Midbrain (tissue), 1 donor: ENCODE measurements at regions not wholly inside any gene's neighbourhood (a gene's known extent, or its start where the extent isn't known, plus 50 kb on each side); places are given as distances from the start of the nearest gene placed in this dataset.
"Not testable (repeated sequence)": the region's sequence is repeated elsewhere in the genome, so short reads cannot be mapped to it uniquely, and the experiment has no call there.

Experiments used
- DNase-seq: peaks from one replicate; lab custom pipeline; 2025; lab: John Stamatoyannopoulos, UW

DNA sequence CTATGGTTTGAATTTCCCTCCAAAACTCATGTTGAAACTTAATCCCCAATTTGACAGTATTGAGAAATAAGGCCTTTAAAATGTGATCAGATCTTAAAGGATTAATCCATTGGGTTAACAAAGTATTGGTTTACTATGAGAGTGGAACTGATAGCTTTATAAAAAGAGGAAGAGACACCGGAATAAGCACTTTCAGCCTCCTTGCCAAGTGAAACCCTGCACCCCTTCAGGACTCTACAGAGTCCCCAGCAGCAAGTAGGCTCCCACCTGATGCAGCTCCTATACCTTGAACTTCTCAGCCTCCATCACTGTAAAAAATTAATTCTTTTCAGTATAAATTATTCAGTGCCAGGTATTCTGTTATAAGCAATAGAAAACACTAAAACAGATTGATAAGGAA, 348.3 kb downstream of the CGGBP1 start:
- no peak for DNase-seq

DNA sequence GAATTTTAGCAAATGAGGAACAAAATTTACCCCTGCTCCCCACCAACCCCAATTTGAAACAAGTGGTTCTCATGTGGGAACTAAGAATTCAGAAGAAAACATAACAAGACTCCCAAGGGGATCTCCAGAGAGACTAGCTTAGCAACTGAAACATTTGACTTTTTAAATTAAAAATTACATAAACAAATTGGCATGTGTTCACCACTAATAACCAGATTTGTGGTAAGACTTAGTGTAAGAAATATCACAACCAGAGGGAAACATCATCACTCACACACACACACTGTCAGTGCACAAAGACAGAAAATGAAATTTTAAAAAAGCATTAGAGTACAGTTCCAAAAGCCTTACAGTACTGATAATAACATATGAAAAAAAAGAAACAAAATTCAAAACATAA, 348.8 kb downstream of the CGGBP1 start:
- DNase-seq: no peak

DNA sequence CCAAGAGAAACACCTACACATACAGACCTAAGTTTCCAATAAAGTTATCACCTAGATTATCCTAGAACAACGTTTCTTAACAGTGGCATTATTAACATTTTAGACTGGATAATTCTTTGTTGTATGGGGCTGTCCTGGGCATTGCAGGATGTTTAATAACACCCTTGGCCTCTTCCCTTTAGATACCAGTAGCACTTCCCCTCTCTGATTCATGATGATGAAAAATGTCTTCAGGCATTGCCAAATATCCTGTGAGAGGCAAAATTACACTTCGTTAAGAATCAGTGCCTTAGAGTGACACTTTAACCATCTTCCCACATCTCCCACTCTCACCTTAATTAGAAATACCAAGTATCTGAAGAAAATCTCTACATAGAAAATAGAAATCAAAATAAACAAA, 352.6 kb downstream of the CGGBP1 start:
- no peak for DNase-seq

DNA sequence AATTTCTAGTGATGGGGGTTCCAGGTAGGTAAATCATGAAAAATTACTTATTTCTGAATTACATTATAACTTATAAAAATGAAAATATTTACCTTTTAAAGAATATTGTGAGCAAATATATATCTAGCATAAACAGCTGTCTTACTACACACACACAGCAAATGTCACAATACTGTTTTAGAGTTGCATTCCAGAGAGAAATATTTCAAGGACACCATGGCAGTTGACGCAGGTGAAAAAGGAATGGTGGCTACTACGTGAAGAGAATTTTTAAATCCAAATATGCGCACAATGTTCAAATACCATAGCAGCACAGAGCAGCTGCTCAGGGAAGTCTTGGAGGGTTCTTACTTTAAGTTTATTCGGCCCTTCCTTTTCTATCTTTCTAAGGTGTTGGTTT, 356.2 kb downstream of the CGGBP1 start:
- DNase-seq: no peak

DNA sequence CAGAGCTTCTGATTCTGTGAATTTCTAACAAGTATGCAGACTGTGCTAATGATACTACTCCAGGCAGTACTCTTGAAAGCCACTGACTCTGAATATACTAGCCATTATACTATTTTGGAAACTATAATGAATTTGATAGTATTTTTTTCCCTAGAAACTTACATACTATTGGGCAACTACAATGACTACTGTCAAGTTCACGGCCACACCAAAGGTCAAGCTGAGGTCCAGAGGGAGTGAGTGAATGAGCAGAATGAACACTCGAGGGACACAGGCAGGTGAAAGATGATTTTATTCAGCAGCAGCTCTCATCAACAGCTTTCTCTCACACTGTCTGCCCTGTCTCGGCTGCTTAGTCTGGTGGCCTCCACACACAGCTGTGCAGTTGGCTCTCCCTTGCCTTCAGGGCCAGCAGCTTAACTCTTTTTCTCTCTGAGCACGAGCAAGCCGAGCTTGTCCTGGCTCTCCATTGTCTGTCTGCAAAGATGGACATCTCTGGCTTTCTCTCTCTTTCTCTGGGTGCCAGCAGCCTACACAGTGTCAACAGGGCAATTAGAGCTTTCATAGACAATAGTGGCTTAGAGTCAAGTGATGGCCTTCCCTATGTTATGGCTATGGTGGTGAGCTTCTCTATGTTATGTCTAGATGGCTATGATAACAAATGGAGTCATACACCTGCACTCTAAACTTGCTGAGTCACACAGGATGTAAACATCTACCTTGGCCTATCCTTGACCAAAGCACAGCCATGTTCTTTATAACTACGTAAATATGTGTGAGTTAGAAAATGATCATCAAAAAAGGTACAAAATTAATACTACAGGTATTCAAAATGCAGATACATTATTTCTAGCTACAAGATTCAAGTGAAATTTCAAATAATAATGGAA, 362.4 kb downstream of the CGGBP1 start:
- DNase-seq: no peak

DNA sequence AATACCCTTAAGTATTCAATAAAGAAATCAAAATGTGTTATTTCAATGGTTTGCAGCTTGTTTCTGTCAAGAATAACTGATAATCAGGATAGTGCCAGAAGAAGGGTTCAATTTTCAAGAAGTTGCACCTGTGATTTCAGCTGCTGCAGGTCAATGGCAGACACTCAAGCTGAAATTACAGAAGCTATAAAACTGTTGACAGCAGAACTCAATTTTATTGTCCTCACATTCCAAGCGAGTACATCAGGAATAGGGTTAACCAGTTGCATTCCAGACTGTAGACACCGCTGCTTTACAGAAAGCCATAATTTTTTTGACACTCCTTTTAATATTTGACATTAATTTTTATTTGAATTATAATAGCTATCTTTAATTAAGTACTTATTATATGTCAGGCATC, 364.1 kb downstream of the CGGBP1 start:
- no peak for DNase-seq

DNA sequence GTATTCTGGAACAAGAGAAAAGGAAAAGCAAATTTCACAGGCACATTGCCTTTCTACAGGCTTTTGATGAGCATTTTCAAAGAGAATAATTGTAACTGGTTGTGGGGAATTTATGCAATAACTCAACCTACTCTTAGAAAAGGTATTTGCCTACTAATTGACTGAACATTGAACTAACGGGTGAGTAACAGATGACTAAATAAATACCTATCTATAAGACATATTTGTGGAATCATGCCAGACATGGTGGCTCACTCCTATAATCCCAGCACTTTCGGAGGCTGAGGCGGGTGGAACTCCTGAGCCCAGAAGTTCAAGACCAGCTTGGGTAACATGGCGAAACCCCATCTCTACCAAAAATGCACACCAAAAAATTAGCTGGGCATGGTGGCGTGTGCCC, 367.7 kb downstream of the CGGBP1 start:
- DNase-seq: no peak

DNA sequence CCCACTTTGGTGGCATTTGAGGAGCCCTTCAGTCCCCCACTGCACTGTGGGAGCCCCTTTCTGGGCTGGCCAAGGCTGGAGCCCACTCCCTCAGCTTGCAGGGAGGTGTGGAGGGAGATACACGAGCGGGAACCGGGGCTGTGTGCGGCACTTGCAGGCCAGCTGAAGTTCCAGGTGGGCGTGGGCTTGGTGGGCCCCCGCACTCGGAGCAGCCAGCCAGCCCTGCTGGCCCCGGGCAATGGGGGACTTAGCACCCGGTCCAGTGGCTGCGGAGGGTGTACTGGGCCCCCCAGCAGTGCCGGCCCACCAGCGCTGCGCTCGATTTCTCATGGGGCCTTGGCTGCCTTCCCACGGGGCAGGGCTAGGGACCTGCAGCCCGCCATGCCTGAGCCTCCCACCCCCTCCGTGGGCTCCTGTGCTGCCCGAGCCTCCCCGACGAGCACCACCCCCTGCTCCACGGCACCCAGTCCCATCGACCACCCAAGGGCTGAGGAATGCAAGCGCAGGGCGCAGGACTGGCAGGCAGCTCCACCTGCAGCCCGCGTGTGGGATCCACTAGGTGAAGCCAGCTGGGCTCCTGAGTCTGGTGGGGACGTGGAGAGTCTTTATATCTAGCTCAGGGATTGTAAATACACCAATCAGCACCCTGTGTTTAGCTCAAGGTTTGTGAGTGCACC, 379.7 kb downstream of the CGGBP1 start:
- DNase-seq: not testable (repeated sequence)

DNA sequence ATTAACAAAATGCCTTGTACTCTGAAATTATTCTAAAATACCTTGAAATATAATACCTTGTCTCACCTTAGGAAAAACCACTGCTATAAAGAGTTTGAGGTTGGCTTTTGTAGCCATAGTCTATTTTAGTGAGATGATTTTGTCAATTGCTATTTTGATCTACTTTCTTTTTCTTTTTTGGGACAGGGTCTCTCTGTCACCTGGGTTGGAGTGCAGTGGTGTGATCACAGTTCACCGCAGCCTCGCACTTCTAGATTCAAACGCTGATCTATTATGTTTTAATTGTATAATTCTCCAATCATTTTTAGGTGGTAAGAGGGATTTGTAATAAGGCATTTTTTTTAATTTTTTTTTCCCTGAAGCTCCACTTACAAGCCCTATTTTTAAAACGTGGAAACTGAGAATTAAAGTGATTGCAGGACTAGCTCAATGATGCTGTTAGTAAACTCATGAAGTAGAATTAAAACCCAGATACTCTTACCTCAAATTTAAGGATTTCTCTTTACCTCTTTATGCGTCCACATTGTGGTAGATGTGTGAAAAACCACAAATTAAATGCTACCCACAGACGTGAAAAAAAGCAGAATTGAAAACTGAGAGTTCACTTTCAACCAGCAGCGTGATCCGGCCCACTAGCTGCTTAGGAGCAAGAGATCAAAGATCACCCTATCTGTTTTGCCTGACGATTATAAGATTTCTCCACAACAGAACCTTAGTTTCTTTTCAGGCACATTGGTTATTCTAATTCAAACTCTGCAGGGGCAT, 384.2 kb downstream of the CGGBP1 start:
- DNase-seq: no peak

DNA sequence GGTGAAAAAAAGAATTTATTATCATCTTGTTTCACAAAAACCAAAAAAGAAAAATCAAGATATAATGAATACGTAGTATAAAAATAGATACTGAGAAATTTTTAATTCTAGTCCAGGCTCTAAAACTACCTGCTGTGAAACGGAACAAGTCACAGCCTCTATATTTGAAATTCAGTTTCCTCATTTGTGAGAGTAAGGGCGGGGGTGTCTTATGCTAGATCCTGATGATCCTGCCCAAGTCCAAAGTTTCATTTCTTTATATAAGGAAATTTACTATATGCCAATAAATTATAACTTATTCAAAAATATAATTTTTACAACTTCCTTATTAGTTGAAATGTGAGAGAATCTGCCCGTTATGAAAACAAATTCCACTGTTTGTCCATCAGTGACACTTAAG, 385.7 kb downstream of the CGGBP1 start:
- no peak for DNase-seq

DNA sequence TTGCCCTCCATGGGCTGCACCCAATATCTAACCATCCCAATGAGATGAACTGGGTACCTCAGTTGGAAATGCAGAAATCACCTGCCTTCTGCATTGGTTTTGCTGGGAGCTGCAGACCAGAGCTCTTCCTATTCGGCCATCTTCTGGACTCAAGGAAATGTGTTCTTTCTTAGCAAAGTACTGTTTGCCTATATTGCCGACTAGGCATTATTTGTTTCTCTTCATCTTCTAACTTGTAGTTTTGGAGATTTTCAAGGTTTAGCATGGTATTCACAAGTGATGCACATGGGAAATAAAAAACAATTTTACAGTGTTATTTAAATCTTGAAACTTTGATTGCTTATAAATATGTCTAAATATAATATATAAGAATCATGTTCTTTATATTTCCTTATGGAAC, 377.8 kb upstream of the POU1F1 start:
- no peak for DNase-seq

DNA sequence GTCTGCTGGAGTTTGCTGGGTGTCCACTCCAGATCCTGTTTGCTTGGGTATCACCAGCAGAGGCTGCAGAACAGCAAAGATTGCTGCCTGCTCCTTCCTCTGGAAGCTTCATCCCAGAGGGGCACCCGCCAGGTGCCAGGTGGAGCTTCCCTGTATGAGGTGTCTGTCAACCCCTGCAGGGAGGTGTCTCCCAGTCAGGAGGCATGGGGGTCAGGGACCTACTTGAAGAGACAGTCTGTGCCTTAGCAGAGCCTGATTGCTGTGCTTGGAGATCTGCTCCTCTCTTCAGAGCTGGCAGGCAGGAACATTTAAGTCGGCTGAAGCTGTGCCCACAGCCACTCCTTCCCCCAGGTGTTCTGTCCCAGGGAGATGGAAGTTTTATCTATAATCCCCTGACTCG, 376.8 kb upstream of the POU1F1 start:
- DNase-seq: not testable (repeated sequence)

DNA sequence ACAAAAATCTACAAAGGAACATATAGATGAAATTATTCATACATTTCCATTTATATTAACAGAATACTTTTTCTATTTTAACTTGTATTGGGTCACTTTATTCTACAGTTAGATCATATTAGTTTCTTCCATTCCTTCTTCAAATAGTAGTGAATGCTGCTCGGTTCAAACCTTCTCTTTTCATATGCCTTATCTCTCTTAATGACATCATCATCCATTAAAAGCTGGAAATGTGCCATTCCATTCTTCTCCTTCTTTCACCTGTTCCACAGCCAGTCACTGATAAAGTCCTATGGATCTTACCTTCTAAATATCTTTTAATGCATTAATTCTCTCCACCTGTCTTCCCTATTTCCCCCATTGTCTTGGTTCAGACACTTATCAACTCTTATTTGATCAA, 358.0 kb upstream of the POU1F1 start:
- DNase-seq: no peak

DNA sequence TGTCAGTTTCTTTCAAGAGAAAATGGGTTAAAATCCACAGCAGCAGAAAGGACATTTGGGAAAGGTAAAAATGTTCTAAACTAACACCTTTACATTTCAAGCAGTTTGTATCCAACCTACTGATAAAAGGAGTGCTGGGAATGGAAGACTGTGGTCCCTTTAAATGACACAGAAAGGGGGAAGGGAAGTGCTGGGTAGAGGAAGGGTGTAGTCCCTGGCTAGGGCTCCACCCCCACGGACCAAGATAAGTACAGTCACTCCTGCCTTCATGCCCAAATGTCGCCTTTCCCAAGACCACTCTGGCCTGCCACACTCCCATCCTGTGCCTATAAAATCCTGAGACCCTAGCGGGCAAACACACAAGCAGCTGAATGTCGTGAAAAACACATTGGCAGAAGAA, 350.9 kb upstream of the POU1F1 start:
- DNase-seq: no peak

DNA sequence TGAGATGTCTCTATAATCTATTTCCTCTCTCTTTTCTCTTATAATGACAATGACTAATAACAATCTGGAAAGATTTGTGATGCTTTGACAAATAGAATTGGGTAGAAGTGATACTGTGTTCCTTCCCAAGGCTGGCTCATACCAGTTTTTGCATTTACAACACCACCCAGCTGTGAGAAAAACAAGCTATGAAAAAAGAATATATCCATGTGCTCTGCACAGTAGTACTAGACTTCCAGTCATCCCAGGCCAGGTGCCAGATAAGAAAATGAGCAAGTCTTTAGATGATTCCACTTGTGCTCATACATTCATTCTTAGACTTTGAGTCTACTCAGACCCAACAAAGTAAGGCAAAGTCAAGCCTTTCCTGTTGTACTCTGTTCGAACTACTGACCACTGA, 350.2 kb upstream of the POU1F1 start:
- no peak for DNase-seq

DNA sequence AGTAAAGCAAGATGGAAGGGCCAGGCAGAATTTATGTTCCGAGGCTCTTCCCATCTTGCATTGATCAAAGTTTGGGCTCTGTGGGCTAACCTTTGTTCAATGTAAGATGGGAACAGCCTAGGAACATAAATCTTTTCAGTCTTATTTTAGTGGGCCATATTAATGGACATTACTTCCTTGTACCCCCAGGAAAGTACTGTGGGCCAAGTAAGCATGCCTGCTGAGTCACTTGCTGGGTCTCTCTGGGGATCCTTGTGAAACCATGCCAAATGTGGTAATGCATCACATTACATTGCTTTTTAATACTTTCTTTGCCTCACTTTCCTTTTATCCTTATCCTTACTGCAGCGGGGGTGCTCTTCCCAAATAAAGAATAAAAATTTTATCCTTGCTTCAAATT, 349.5 kb upstream of the POU1F1 start:
- DNase-seq: no peak

DNA sequence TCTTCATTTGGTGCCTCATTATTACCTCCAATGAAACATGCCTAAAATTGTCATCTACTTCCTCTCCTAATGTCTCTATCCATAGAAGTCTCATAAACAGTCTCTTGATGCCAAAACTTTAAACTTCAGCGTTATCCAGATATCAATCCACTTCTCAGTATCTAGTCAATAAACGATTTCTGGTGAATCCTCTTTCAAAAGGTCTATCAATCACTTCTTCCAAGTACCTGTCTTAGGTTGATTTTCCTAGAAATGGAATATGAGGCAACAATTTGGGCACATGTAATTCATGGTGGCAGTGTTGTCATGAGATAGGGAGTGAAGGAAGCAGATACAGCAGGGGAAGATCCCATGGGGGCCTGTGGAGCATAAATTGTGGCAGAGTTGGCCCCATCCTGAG, 348.5 kb upstream of the POU1F1 start:
- no peak for DNase-seq

DNA sequence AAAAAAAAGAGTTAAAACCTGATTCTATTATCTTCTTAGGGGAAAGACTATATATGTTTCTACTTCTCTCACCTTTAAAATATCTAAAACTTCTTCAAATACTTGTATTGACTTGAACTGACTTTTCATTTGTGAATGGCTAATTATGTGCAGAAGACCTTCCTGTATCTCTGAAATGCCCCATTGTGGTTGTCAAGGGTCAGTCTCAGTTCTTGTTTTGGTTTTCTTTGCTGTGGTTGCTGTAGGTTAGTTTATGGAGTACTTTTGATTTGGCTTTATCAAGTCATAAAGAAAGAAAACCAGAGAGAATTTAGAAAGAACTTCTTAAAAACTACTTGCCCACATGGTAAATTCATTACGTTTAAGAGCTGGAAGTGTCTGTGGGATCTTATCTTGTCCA, 345.3 kb upstream of the POU1F1 start:
- no peak for DNase-seq

DNA sequence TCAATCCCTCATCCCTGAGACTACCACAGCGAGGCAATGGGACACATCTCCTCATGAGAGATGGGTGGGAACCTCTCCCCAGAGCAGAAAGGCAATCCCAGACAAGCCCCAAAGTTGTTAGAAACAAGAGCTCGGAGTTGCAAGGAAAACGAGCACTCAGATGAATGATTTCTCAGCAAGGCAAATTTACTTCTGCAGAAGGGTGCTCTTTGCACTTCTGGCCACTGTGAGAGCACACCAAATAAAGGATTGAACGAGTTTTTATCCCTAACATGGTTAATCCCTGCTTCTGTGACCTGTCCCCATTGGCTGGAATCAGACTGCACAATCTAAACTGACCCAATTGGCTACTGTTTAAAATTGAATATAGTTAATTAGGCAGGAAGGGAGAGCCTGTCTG, 339.1 kb upstream of the POU1F1 start:
- no peak for DNase-seq

DNA sequence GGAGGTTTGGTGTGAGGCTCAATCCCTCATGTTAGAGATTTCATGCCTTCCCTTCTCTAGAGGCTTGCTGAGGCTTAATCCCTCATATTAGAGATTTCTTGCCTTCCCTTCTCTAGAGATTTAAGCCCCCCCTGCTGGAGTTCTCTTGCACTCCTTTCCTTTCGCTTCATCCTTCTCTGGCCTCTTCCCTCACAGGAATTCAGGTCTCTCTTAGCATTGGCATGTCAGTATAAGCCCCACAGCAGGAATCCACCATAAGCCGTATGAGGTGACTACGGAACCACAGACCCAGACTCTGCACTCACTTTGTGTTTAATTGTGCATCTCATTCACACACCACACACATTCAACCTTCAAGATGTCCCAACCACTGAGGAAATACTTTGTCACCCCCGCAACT, 338.6 kb upstream of the POU1F1 start:
- no peak for DNase-seq

DNA sequence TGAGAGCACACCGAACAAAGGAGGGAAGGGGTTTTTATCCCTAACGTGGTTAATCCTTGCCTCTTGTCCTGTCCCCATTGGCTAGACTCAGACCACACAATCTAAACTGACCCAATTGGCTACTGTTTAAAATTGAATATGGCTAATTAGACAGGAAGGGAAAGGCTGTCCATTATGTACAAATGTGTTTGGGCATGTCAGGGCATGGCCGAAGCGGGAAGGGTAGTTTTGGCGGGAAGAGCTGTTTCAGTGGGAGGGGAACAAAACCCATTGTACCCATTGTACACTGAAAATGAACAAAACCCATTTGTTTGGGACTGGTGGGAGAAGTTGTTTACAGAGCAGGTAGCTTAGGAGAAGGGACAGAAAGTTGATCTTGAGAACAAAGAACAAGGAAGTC, 330.9 kb upstream of the POU1F1 start:
- DNase-seq: no peak

DNA sequence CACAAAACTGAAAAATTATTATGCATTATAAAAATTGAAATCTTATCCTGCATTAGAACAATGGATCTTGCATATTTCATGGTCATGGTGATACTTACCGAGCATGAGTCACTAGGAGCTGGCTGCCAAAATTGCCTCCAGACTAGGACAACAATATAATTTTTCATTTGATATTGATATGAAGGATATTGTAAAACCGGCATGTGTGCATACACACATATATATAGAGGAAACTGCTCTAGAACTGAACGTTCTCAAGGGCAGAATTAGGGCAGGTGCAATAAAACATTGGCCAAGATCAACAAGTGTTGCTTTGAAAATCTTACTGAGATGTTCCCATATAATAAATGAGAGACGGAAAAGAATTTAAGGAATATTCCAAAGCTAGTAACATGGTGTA, 319.4 kb upstream of the POU1F1 start:
- DNase-seq: no peak

DNA sequence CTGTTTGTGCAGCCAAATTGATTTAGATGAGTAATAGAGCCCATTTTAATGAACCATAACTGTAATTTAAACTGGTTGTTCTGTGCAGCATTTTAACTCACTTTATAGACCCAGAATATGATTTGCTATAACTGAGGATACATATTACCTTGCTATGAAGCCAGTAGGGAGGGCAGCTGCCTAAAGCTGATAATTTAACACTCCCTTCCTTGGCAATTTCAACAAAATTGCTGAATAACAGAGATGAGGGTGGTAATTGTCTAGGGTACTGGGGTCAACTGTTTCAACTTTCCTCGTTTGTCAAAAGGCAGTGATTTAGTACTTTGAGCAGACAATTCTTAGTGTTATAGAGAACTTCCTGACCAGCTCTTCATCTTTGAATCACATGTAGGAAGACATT, 304.9 kb upstream of the POU1F1 start:
- no peak for DNase-seq
